ENCODE measurements at regions not wholly inside any gene's neighbourhood (a gene's known extent, or its start where the extent isn't known, plus 50 kb on each side); places are given as distances from the start of the nearest gene placed in this dataset.

- H3K4me3 ChIP-seq (ENCODE audit: low read depth, low read length) = no peak overlapping the region
- no peak for TF ChIP-seq CTCF (IDR thresholded peaks at IDR 0.05; ENCODE audit: insufficient read depth, low read depth, low read length)
- DNase-seq (ENCODE audit: low read depth) = peak; percentile 83
Measured at GRCh38 chr2:111705711-111706336, 178.2 kb downstream of the ANAPC1 start.

- no peak for TF ChIP-seq CTCF (IDR thresholded peaks at IDR 0.05; ENCODE audit: insufficient read depth, low read depth, low read length)
- no peak overlapping the region for H3K4me3 ChIP-seq (ENCODE audit: low read depth, low read length)
- DNase-seq (ENCODE audit: low read depth) = no peak
Measured at GRCh38 chr2:111706481-111707001, 177.5 kb downstream of the ANAPC1 start.

- H3K4me3 ChIP-seq (ENCODE audit: low read depth, low read length) = no peak overlapping the region
- TF ChIP-seq CTCF (IDR thresholded peaks at IDR 0.05; ENCODE audit: insufficient read depth, low read depth, low read length) = no peak
- DNase-seq (ENCODE audit: low read depth) = no peak
Measured at GRCh38 chr2:111707700-111708099, 176.3 kb downstream of the ANAPC1 start.

- no peak for TF ChIP-seq CTCF (IDR thresholded peaks at IDR 0.05; ENCODE audit: insufficient read depth, low read depth, low read length)
- no peak for DNase-seq (ENCODE audit: low read depth)
- H3K4me3 ChIP-seq (ENCODE audit: low read depth, low read length) = no peak overlapping the region
Measured at GRCh38 chr2:111708476-111709180, 175.4 kb downstream of the ANAPC1 start.

GRCh38 chr2:111709321-111709720 lies 174.7 kb downstream of the ANAPC1 start:
- TF ChIP-seq CTCF (IDR thresholded peaks at IDR 0.05; ENCODE audit: insufficient read depth, low read depth, low read length) = no peak
- DNase-seq (ENCODE audit: low read depth) = no peak

GRCh38 chr2:111710085-111710484 lies 173.9 kb downstream of the ANAPC1 start:
- no peak for TF ChIP-seq CTCF (IDR thresholded peaks at IDR 0.05; ENCODE audit: insufficient read depth, low read depth, low read length)
- DNase-seq (ENCODE audit: low read depth) = no peak
- no peak overlapping the region for H3K4me3 ChIP-seq (ENCODE audit: low read depth, low read length)

More at GRCh38 chr2:111709321-111709720, 174.7 kb downstream of the ANAPC1 start:
- H3K4me3 ChIP-seq (ENCODE audit: low read depth, low read length) = no peak overlapping the region

All from fibroblast of villous mesenchyme (primary cell).